NCI-H345 treated with DMSO at 0.1 percent for 48 hours (cell line): ENCODE measurements at regions not wholly inside any gene's neighbourhood (a gene's known extent, or its start where the extent isn't known, plus 50 kb on each side); places are given as distances from the start of the nearest gene placed in this dataset.

Source experiments
- DNase-seq: peaks from one replicate; lab custom pipeline; 2025; ENCODE audit not compliant: unreplicated experiment; lab: John Stamatoyannopoulos, UW

GRCh38 chr5:68531970-68532369, 316.4 kb downstream of the PIK3R1 start:
- DNase-seq: no peak

- no peak for DNase-seq
These were observed 317.5 kb downstream of the PIK3R1 start for GRCh38 chr5:68533051-68533450.

- peak; percentile 71 for DNase-seq
These were observed 318.1 kb downstream of the PIK3R1 start for GRCh38 chr5:68533571-68534084.

- peak; percentile 78 for DNase-seq
These were observed 318.8 kb downstream of the PIK3R1 start for GRCh38 chr5:68534131-68534940.

GRCh38 chr5:68534956-68535520, 319.5 kb downstream of the PIK3R1 start:
- no peak for DNase-seq

GRCh38 chr5:68538814-68539420, 323.4 kb downstream of the PIK3R1 start:
- no peak for DNase-seq

GRCh38 chr5:68540798-68541590, 325.4 kb downstream of the PIK3R1 start:
- no peak for DNase-seq

GRCh38 chr5:68542207-68542606, 326.7 kb downstream of the PIK3R1 start:
- DNase-seq: no peak

GRCh38 chr5:68543212-68543611, 327.7 kb downstream of the PIK3R1 start:
- no peak for DNase-seq

- no peak for DNase-seq
These were observed 328.6 kb downstream of the PIK3R1 start for GRCh38 chr5:68544091-68544647.

GRCh38 chr5:68544648-68545552, 329.3 kb downstream of the PIK3R1 start:
- DNase-seq: no peak

- DNase-seq: no peak
These were observed 330.2 kb downstream of the PIK3R1 start for GRCh38 chr5:68545636-68546295.

- DNase-seq: no peak
These were observed 331.5 kb downstream of the PIK3R1 start for GRCh38 chr5:68547056-68547455.

- DNase-seq: no peak
These were observed 332.1 kb downstream of the PIK3R1 start for GRCh38 chr5:68547622-68548021.

- no peak for DNase-seq
These were observed 333.6 kb downstream of the PIK3R1 start for GRCh38 chr5:68548959-68549676.

- no peak for DNase-seq
These were observed 334.5 kb downstream of the PIK3R1 start for GRCh38 chr5:68550015-68550414.

- DNase-seq: no peak
These were observed 335.9 kb downstream of the PIK3R1 start for GRCh38 chr5:68551436-68551835.

GRCh38 chr5:68554571-68555279, 339.2 kb downstream of the PIK3R1 start:
- no peak for DNase-seq
